CD14-positive monocyte (primary cell): ENCODE measurements at regions not wholly inside any gene's neighbourhood (a gene's known extent, or its start where the extent isn't known, plus 50 kb on each side); places are given as distances from the start of the nearest gene placed in this dataset.
"Not testable (repeated sequence)": the region's sequence is repeated elsewhere in the genome, so short reads cannot be mapped to it uniquely, and the experiment has no call there.

Experiments used
- DNase-seq, 3 donors: peaks; one replicate each; pipeline ENCODE4 v3.0.0-alpha.2; 2011 to 2022
- H2AFZ ChIP-seq: 2 replicates; pipeline ENCODE4 v1.6.0; 2012; ENCODE audit warnings: mild to moderate bottlenecking, low read depth, low read length, inconsistent platforms; ENCODE audit not compliant: insufficient read depth, poor library complexity, severe bottlenecking
- H3K27ac ChIP-seq, 2 donors: 1 replicate in 1 of 2; 2 replicates in 1 of 2; pipeline ENCODE4 v1.5.1; 2012 to 2013; ENCODE audit warnings: low read length in 2 of 2, control low read depth in 1 of 2, inconsistent platforms in 1 of 2, low read depth in 1 of 2, mild to moderate bottlenecking in 1 of 2
- H3K27me3 ChIP-seq, 2 donors: one replicate each; pipeline versions ENCODE4 v1.6.0 to v1.6.1; 2011 to 2013; ENCODE audit warnings: low read length in 2 of 2; ENCODE audit not compliant: control insufficient read depth in 2 of 2, insufficient read depth in 2 of 2
- H3K36me3 ChIP-seq, 2 donors: replicated peaks in 1 of 2; 1 replicate in 1 of 2; 2 replicates in 1 of 2; pipeline versions ENCODE4 v1.5.1 to v1.6.1; 2012 to 2013; ENCODE audit warnings: low read length in 2 of 2, control low read depth in 1 of 2, inconsistent platforms in 1 of 2, mild to moderate bottlenecking in 1 of 2; ENCODE audit not compliant: insufficient read depth in 2 of 2, control insufficient read depth in 1 of 2
- H3K4me1 ChIP-seq, 2 donors: 1 replicate in 1 of 2; 2 replicates in 1 of 2; pipeline versions ENCODE4 v1.5.1 to v1.6.1; 2012 to 2013; ENCODE audit warnings: low read length in 2 of 2, control low read depth in 1 of 2, inconsistent platforms in 1 of 2, mild to moderate bottlenecking in 1 of 2, moderate library complexity in 1 of 2; ENCODE audit not compliant: insufficient read depth in 2 of 2, control insufficient read depth in 1 of 2
- H3K4me2 ChIP-seq: replicated peaks from 2 replicates; pipeline ENCODE3; 2012; ENCODE audit warnings: low read length, moderate library complexity, mild to moderate bottlenecking; ENCODE audit not compliant: poor library complexity, severe bottlenecking; ENCODE audit errors: extremely low read depth
- H3K4me3 ChIP-seq, 3 experiments: fragments of 200-600 bp in 1 of 3; sonication (generic) in 1 of 3; replicated peaks in 1 of 3; 1 replicate in 2 of 3; 2 replicates in 1 of 3; pipeline ENCODE4 v1.5.1; 2011 to 2013; ENCODE audit warnings: low read length in 3 of 3, mild to moderate bottlenecking in 3 of 3, control low read depth in 2 of 3, low read depth in 2 of 3, inconsistent platforms in 1 of 3, moderate library complexity in 1 of 3
- H3K79me2 ChIP-seq: 2 replicates; pipeline ENCODE4 v1.6.0; 2012; ENCODE audit warnings: mild to moderate bottlenecking, control low read depth, inconsistent platforms, low read length, moderate library complexity; ENCODE audit not compliant: insufficient read depth
- H3K9ac ChIP-seq: 2 replicates; pipeline ENCODE4 v1.6.0; 2017; ENCODE audit warnings: low read length, mild to moderate bottlenecking; ENCODE audit not compliant: insufficient read depth, poor library complexity, severe bottlenecking
- H3K9me3 ChIP-seq, 2 donors: replicated peaks in 1 of 2; 1 replicate in 1 of 2; 2 replicates in 1 of 2; pipeline versions ENCODE4 v1.5.1 to v1.6.1; 2012 to 2013; ENCODE audit warnings: low read length in 2 of 2, control low read depth in 1 of 2; ENCODE audit not compliant: control insufficient read depth in 1 of 2, insufficient read depth in 1 of 2
- H4K20me1 ChIP-seq: 2 replicates; pipeline ENCODE4 v1.6.0; 2012; ENCODE audit warnings: mild to moderate bottlenecking, low read length, control low read depth, moderate library complexity; ENCODE audit not compliant: insufficient read depth
- H3K27ac Mint-ChIP-seq, 7 donors: one replicate each; pipeline ENCODE4 v1.8.0; 2020; ENCODE audit warnings: mild to moderate bottlenecking in 7 of 7, mixed read lengths in 7 of 7, moderate library complexity in 6 of 7, inconsistent platforms in 2 of 7
- H3K27me3 Mint-ChIP-seq, 3 donors: one replicate each; pipeline ENCODE4 v1.8.0; 2021 to 2022; ENCODE audit warnings: low read depth in 3 of 3, mild to moderate bottlenecking in 3 of 3, mixed read lengths in 3 of 3, moderate library complexity in 3 of 3, inconsistent platforms in 1 of 3
- H3K36me3 Mint-ChIP-seq, 2 donors: one replicate each; pipeline ENCODE4 v1.8.0; 2020; ENCODE audit warnings: mixed read lengths in 2 of 2, inconsistent platforms in 1 of 2, mild to moderate bottlenecking in 1 of 2
- H3K4me1 Mint-ChIP-seq: one replicate; pipeline ENCODE4 v1.8.0; 2020; ENCODE audit warnings: mild to moderate bottlenecking, mixed read lengths
- H3K4me3 Mint-ChIP-seq, 2 donors: one replicate each; pipeline ENCODE4 v1.8.0; 2020; ENCODE audit warnings: mild to moderate bottlenecking in 2 of 2, mixed read lengths in 2 of 2, moderate library complexity in 1 of 2
- H3K9me3 Mint-ChIP-seq, 7 donors: one replicate each; pipeline ENCODE4 v1.8.0; 2020 to 2022; ENCODE audit warnings: mixed read lengths in 7 of 7, mild to moderate bottlenecking in 6 of 7, moderate library complexity in 6 of 7, inconsistent platforms in 2 of 7
- WGBS: methylation state at CpG from one replicate; pipeline ENCODE4 v1.1.5; 2013; ENCODE audit warnings: missing lambda C conversion rate; ENCODE audit not compliant: insufficient coverage; 5-methylcytosine and 5-hydroxymethylcytosine counted together
- intact Hi-C, 2 donors: fragments of 100-400 bp; cut with micrococcal nuclease; formaldehyde crosslinking; loops; one replicate each; pipeline versions ENCODE4 v1.15.0 to v1.15.1; 2023
- TF ChIP-seq, protein P1 (sequence below): fragments of 200-600 bp; IDR thresholded peaks from one replicate; pipeline ENCODE4 v1.8.0; 2022; ENCODE audit warnings: antibody characterized with exemption, mild to moderate bottlenecking

GRCh38 chr12:33026791-33027190 is 130.2 kb upstream of the PKP2 start:
- H3K27me3 ChIP-seq: no peaks in the 10 kb centered on the region
- no peak overlapping the region for H3K9ac ChIP-seq
- intact Hi-C loops: no loop called here
- no peak overlapping the region for H3K4me2 ChIP-seq
- H3K79me2 ChIP-seq: no peaks in the 10 kb centered on the region
- no peak for DNase-seq
- H3K27ac ChIP-seq: no peak overlapping the region
- H3K4me1 Mint-ChIP-seq: no peaks in the 10 kb centered on the region
- TF ChIP-seq, protein P1, sequence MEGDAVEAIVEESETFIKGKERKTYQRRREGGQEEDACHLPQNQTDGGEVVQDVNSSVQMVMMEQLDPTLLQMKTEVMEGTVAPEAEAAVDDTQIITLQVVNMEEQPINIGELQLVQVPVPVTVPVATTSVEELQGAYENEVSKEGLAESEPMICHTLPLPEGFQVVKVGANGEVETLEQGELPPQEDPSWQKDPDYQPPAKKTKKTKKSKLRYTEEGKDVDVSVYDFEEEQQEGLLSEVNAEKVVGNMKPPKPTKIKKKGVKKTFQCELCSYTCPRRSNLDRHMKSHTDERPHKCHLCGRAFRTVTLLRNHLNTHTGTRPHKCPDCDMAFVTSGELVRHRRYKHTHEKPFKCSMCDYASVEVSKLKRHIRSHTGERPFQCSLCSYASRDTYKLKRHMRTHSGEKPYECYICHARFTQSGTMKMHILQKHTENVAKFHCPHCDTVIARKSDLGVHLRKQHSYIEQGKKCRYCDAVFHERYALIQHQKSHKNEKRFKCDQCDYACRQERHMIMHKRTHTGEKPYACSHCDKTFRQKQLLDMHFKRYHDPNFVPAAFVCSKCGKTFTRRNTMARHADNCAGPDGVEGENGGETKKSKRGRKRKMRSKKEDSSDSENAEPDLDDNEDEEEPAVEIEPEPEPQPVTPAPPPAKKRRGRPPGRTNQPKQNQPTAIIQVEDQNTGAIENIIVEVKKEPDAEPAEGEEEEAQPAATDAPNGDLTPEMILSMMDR: no peak
- peaks cover 4 to 6% of the 10 kb centered on the region in 2 donors for H3K9me3 ChIP-seq
- no peaks in the 10 kb centered on the region for H3K4me1 ChIP-seq
- peaks cover 4 to 27% (median 15%) of the 10 kb centered on the region in 7 donors for H3K9me3 Mint-ChIP-seq
- H3K4me3 ChIP-seq: no peak overlapping the region
- no peaks in the 10 kb centered on the region for H3K36me3 ChIP-seq
- H3K27ac Mint-ChIP-seq: no peak overlapping the region
- no peaks in the 10 kb centered on the region for H3K36me3 Mint-ChIP-seq
- H3K4me3 Mint-ChIP-seq: no peak overlapping the region
- H4K20me1 ChIP-seq: no peaks in the 10 kb centered on the region
- no peak overlapping the region for H2AFZ ChIP-seq
- H3K27me3 Mint-ChIP-seq: no peaks in the 10 kb centered on the region

DNA sequence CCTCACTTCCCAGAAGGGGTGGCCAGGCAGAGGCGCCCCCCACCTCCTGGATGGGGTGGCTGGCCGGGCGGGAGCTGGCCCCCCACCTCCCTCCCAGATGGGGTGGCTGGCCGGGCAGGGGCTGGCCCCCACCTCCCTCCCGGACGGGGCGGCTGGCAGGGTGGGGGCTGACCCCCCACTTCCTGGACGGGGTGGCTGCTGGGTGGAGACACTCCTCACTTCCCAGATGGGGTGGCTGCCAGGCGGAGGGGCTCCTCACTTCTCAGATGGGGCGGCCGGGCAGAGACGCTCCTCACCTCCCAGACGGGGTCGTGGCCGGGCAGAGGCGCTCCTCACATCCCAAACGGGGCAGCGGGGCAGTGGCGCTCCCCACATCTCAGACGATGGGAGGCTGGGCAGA is 126.1 kb upstream of the PKP2 start:
- peaks cover 13 to 34% (median 29%) of the 10 kb centered on the region in 7 donors for H3K9me3 Mint-ChIP-seq
- H3K4me2 ChIP-seq, H3K27me3 Mint-ChIP-seq, H3K4me3 Mint-ChIP-seq, H3K9ac ChIP-seq, H3K36me3 Mint-ChIP-seq, H3K4me1 Mint-ChIP-seq, H3K4me1 ChIP-seq, H4K20me1 ChIP-seq, H2AFZ ChIP-seq, H3K4me3 ChIP-seq, H3K27ac Mint-ChIP-seq, intact Hi-C loops, H3K79me2 ChIP-seq, H3K36me3 ChIP-seq, DNase-seq, H3K27ac ChIP-seq, H3K27me3 ChIP-seq: not testable (repeated sequence)
- WGBS: 91% methylated on average over 4 of the region's 20 CpGs
- peaks cover 10 to 23% of the 10 kb centered on the region in 2 donors for H3K9me3 ChIP-seq

- peaks cover 19 to 47% (median 36%) of the 10 kb centered on the region in 7 donors for H3K9me3 Mint-ChIP-seq
- H3K27me3 Mint-ChIP-seq, H3K79me2 ChIP-seq, H3K4me1 Mint-ChIP-seq, H3K27ac Mint-ChIP-seq, intact Hi-C loops, H3K36me3 ChIP-seq, DNase-seq, H3K27ac ChIP-seq, H3K27me3 ChIP-seq, H3K36me3 Mint-ChIP-seq, H3K4me1 ChIP-seq, H3K9ac ChIP-seq, H3K4me3 ChIP-seq, H2AFZ ChIP-seq, H3K4me3 Mint-ChIP-seq, H4K20me1 ChIP-seq, H3K4me2 ChIP-seq: not testable (repeated sequence)
- 100% methylated on average over 1 of the region's 2 CpGs for WGBS
- peaks cover 26 to 38% of the 10 kb centered on the region in 2 donors for H3K9me3 ChIP-seq
These were observed 120.5 kb upstream of the PKP2 start for GRCh38 chr12:33017029-33017428.
